ENCODE measurements at regions not wholly inside any gene's neighbourhood (a gene's known extent, or its start where the extent isn't known, plus 50 kb on each side); places are given as distances from the start of the nearest gene placed in this dataset.

GRCh38 chr10:131002031-131002861 lies 309.3 kb downstream of the TCERG1L start:
- ATAC-seq, result no peak
- Histone ChIP-seq H3K4me1 (no peaks in the 10 kb centered on the region), H3K4me2 (no peak overlapping the region), H3K4me3 (no peak overlapping the region), H3K9me3 (no peaks in the 10 kb centered on the region), H3K27ac (no peak overlapping the region)
- CTCF ChIA-PET, result no interaction called here
- no peak for TF ChIP-seq SMC3 (IDR thresholded peaks at IDR 0.05)
- TF ChIP-seq RCOR1 (IDR thresholded peaks at IDR 0.05; ENCODE audit: low read depth, low read length), result no peak
- TF ChIP-seq, protein P1, sequence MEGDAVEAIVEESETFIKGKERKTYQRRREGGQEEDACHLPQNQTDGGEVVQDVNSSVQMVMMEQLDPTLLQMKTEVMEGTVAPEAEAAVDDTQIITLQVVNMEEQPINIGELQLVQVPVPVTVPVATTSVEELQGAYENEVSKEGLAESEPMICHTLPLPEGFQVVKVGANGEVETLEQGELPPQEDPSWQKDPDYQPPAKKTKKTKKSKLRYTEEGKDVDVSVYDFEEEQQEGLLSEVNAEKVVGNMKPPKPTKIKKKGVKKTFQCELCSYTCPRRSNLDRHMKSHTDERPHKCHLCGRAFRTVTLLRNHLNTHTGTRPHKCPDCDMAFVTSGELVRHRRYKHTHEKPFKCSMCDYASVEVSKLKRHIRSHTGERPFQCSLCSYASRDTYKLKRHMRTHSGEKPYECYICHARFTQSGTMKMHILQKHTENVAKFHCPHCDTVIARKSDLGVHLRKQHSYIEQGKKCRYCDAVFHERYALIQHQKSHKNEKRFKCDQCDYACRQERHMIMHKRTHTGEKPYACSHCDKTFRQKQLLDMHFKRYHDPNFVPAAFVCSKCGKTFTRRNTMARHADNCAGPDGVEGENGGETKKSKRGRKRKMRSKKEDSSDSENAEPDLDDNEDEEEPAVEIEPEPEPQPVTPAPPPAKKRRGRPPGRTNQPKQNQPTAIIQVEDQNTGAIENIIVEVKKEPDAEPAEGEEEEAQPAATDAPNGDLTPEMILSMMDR (IDR thresholded peaks at IDR 0.05), result no peak
- no peak for TF ChIP-seq HDAC2 (IDR thresholded peaks at IDR 0.05)
- TF ChIP-seq, protein P2, sequence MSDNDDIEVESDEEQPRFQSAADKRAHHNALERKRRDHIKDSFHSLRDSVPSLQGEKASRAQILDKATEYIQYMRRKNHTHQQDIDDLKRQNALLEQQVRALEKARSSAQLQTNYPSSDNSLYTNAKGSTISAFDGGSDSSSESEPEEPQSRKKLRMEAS (IDR thresholded peaks at IDR 0.05), result no peak
- no peak for TF ChIP-seq CHD2 (IDR thresholded peaks at IDR 0.05; ENCODE audit: low read length, partially characterized antibody)
- no peak for TF ChIP-seq HOXA7 (CRISPR knock-in tag; IDR thresholded peaks at IDR 0.05)
- TF ChIP-seq NPAS2 (CRISPR knock-in tag; IDR thresholded peaks at IDR 0.05; ENCODE audit: borderline replicate concordance), result no peak
- no peak for TF ChIP-seq RFX5 (IDR thresholded peaks at IDR 0.05)
- no peak for TF ChIP-seq FOSB (CRISPR knock-in tag; IDR thresholded peaks at IDR 0.05)
- no peak for TF ChIP-seq EP300 (IDR thresholded peaks at IDR 0.05)
- no peak for FAIRE-seq
- no peak for DNase-seq (ENCODE audit: low read depth in 1 of 2, low spot score in 1 of 2)
- POLR2A ChIA-PET, result no interaction called here
- WGBS (ENCODE audit: missing lambda C conversion rate), result 11% methylated on average over 9 of the region's 12 CpGs

DNA sequence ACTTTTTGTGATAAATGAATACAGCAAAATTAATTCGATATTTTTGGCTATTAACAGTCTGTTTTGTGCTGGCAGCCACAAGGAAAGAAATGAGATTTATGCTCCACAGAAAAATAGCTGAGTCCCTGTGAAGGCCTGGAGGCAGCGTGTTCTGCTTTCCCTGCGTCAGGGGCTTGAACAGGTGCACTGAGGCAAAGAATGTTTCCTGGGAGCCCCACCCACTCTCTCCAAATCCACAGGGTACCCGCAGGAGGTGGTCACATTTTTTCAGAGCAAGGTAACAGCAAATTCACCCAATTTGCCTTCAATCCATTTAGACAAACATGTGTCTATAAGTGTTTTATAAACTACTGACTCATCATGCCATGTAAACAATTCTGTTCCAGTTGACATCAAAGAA lies 308.1 kb downstream of the TCERG1L start:
- no peak overlapping the region for H3K4me3 ChIP-seq
- no peak overlapping the region for H3K27ac ChIP-seq
- DNase-seq (ENCODE audit: low read depth in 1 of 2, low spot score in 1 of 2) (no peak), FAIRE-seq (no peak), ATAC-seq (no peak)
- WGBS (ENCODE audit: missing lambda C conversion rate), result 1% methylated on average over 4 of the region's 4 CpGs
- CTCF ChIA-PET, result no interaction called here
- no peaks in the 10 kb centered on the region for H3K9me3 ChIP-seq
- H3K4me1 ChIP-seq, result no peaks in the 10 kb centered on the region
- TF ChIP-seq ATOH8 (CRISPR knock-in tag; IDR thresholded peaks at IDR 0.05; ENCODE audit: low read depth) (no peak), MAZ (IDR thresholded peaks at IDR 0.05; ENCODE audit: borderline replicate concordance, low read depth, low read length) (no peak), NPAS2 (CRISPR knock-in tag; IDR thresholded peaks at IDR 0.05; ENCODE audit: borderline replicate concordance) (no peak), E2F6 (IDR thresholded peaks at IDR 0.05; ENCODE audit: borderline replicate concordance, low read depth) (no peak), SMC3 (IDR thresholded peaks at IDR 0.05) (no peak), FOSL2 (IDR thresholded peaks at IDR 0.05) (no peak), FOSL2 (CRISPR knock-in tag; IDR thresholded peaks at IDR 0.05) (no peak), HOXA7 (CRISPR knock-in tag; IDR thresholded peaks at IDR 0.05) (no peak)
- TF ChIP-seq, protein P3, sequence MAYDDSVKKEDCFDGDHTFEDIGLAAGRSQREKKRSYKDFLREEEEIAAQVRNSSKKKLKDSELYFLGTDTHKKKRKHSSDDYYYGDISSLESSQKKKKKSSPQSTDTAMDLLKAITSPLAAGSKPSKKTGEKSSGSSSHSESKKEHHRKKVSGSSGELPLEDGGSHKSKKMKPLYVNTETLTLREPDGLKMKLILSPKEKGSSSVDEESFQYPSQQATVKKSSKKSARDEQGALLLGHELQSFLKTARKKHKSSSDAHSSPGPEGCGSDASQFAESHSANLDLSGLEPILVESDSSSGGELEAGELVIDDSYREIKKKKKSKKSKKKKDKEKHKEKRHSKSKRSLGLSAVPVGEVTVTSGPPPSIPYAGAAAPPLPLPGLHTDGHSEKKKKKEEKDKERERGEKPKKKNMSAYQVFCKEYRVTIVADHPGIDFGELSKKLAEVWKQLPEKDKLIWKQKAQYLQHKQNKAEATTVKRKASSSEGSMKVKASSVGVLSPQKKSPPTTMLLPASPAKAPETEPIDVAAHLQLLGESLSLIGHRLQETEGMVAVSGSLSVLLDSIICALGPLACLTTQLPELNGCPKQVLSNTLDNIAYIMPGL (CRISPR knock-in tag; IDR thresholded peaks at IDR 0.05; ENCODE audit: borderline replicate concordance), result no peak
- POLR2A ChIA-PET, result no interaction called here
- H3K4me2 ChIP-seq, result no peak overlapping the region

- Histone ChIP-seq H3K4me2 (no peak overlapping the region), H3K4me1 (no peaks in the 10 kb centered on the region), H3K27ac (no peak overlapping the region), H3K4me3 (no peak overlapping the region), H3K9me3 (no peaks in the 10 kb centered on the region)
- POLR2A ChIA-PET, result no interaction called here
- no peak for ATAC-seq
- CTCF ChIA-PET, result no interaction called here
- FAIRE-seq, result no peak
- TF ChIP-seq ZFP36 (IDR thresholded peaks at IDR 0.05; ENCODE audit: borderline replicate concordance, partially characterized antibody) (no peak), POLR2A (IDR thresholded peaks at IDR 0.05; ENCODE audit: low read length) (no peak), FOSL2 (IDR thresholded peaks at IDR 0.05) (no peak), FOSL2 (CRISPR knock-in tag; IDR thresholded peaks at IDR 0.05) (no peak), HOXB13 (CRISPR knock-in tag; IDR thresholded peaks at IDR 0.05; ENCODE audit: low read depth) (no peak)
- TF ChIP-seq, protein P4, sequence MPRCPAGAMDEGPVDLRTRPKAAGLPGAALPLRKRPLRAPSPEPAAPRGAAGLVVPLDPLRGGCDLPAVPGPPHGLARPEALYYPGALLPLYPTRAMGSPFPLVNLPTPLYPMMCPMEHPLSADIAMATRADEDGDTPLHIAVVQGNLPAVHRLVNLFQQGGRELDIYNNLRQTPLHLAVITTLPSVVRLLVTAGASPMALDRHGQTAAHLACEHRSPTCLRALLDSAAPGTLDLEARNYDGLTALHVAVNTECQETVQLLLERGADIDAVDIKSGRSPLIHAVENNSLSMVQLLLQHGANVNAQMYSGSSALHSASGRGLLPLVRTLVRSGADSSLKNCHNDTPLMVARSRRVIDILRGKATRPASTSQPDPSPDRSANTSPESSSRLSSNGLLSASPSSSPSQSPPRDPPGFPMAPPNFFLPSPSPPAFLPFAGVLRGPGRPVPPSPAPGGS (IDR thresholded peaks at IDR 0.05), result no peak
- no peak for DNase-seq (ENCODE audit: low read depth in 1 of 2, low spot score in 1 of 2)
- WGBS (ENCODE audit: missing lambda C conversion rate), result 0% methylated on average over 2 of the region's 2 CpGs
Observed at GRCh38 chr10:131004276-131004675, 307.2 kb downstream of the TCERG1L start.

Measured in A549 (cell line).